ENCODE measurements at regions not wholly inside any gene's neighbourhood (a gene's known extent, or its start where the extent isn't known, plus 50 kb on each side); places are given as distances from the start of the nearest gene placed in this dataset.

- TF ChIP-seq CREB1 (IDR thresholded peaks at IDR 0.05; ENCODE audit: low read depth) = no peak
- TF ChIP-seq TAF1 (IDR thresholded peaks at IDR 0.05; ENCODE audit: low read depth) = no peak
- TF ChIP-seq YY1 (IDR thresholded peaks at IDR 0.05; ENCODE audit: low read depth) = no peak
- no peak for TF ChIP-seq MAX (IDR thresholded peaks at IDR 0.05)
- TF ChIP-seq TCF12 (IDR thresholded peaks at IDR 0.05; ENCODE audit: low read depth) = no peak
Measured at GRCh38 chr10:35838054-35838453, 196.0 kb upstream of the FZD8 start.
